GM19035 (cell line): ENCODE measurements at regions not wholly inside any gene's neighbourhood (a gene's known extent, or its start where the extent isn't known, plus 50 kb on each side); places are given as distances from the start of the nearest gene placed in this dataset.

Experiments
- ATAC-seq: cut with Tn5 transposase; IDR thresholded peaks from one replicate; pipeline ENCODE4 v1.9.1; 2021; ENCODE audit not compliant: unreplicated experiment

DNA sequence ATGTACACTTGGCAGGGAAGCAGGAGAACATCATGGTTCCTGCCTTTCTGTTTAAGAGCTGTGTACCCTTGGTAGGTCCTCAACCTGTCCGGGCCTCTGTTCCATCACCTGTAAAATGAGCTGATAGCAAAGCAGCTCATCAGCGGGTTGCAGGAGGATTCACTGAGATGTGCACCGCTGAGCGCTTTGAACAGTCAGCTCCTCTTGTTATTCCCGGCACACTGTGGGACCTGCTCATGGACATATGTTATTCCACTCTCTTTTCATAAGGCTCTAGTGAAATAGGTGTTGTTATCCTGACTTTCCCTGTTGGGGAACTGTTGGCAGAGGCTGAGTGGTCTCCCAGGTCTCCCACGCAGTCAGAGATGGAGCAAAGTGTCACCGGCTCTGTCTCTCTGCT is 497.5 kb upstream of the ZMIZ1 start:
- ATAC-seq: no peak

- ATAC-seq: no peak
Observed at GRCh38 chr10:78571891-78572290, 496.9 kb upstream of the ZMIZ1 start.

- no peak for ATAC-seq
Observed at GRCh38 chr10:78572565-78572964, 496.2 kb upstream of the ZMIZ1 start.

DNA sequence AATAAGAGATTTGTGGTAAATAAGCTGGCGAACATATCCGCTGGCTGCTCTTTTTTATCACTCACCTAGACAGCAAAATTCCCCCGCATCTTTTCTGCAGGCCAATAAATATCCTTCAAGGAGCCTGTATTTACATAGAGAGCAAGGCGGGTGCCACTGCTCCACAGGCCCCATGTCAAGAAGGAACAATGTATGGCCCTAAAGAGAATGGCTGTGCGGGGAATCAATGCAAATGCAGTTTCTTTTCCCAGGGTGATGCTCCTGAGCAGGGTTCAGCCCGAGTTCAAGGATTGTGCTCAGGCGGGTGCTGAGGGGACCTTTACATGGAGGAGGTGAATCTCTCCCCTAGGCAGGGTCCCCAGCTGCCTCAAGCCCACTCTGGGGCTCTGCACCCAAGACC is 494.2 kb upstream of the ZMIZ1 start:
- ATAC-seq: no peak

GRCh38 chr10:78575400-78575799 is 493.4 kb upstream of the ZMIZ1 start:
- no peak for ATAC-seq

DNA sequence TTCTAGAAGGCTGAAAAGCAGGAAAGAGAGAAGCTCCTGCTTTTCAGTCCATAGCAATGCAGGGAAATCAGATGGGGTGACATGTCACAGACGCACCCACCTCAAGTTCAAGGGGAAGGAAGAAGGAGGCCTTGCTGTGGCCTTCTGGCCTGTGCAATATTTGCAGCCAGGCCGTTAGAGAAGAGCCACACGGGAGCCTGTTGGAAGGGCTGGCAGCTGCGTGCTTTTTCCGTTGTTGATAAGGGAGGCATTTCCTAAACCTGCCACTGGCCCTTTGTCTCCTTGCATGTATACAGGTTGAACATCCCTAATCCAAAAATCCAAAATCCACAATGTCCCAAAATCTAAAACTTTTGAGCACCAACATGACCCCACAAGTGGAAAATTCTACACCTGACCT is 492.5 kb upstream of the ZMIZ1 start:
- ATAC-seq: no peak

- no peak for ATAC-seq
Observed at GRCh38 chr10:78577712-78578111, 491.1 kb upstream of the ZMIZ1 start.

DNA sequence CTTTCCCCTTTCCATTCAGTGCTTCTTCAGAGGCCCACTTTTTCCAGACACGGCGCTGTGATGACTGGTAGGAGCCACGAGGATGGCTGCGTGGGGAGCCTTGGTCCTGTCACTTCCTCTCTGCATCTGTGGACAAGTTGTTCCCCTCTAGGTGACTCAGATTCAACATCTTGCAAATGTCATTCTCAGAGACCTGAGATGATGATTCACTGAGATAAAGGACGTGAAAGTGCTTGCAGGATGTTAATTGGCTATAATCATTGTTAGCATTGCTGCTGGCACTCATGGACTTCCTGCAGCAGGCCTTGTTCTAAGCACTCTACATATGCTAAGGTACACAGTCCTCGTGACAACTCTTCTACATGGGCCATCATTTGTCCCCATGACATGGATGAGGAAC is 489.8 kb upstream of the ZMIZ1 start:
- ATAC-seq: no peak

DNA sequence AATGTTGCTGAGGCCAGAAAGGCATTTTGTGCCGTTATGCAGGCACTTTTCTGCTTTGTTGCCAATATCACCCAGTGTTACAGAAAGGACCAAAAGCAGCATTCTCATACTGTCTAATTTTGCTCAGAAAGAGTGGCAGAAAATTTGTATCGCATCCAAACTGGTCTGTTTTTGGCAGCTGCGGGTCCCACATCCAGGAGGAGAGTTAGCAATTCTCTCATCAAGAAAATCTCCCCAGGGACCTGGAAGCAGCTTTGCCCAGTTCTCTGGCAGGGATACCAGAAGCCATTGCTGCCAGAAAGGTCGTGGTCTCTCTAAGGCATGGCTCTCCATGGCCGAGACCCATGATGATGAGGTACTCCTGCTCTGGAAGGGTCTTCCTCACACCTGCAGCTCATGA is 489.2 kb upstream of the ZMIZ1 start:
- no peak for ATAC-seq

- ATAC-seq: no peak
Observed at GRCh38 chr10:78579995-78580394, 488.8 kb upstream of the ZMIZ1 start.

DNA sequence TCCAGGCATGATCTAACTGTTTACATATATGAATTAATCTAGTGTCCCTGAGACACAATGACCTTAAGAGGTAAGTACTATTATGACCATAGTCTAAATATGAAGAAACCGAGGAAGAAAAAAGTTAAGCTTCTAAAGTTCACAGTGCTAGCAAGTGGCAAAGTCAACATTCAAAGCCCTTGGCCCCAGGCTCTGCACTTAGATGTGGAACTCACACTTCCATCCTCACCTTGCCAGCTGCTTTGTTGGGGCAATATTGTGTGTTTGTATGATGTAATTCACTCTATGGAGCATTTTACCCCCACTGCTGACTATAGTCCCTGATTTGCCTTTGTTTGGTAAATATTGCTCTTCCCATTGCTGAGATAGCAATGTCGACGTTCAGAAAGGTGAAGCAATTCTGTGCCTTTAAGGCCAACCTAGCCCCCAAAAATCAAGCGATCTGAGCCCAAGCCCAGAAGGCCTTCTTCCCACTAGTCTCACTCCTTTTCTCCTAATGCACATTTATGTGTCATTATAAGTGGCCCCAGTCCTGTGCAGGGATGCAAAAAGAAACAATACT is 487.6 kb upstream of the ZMIZ1 start:
- ATAC-seq: no peak

GRCh38 chr10:78582540-78582939 is 486.2 kb upstream of the ZMIZ1 start:
- ATAC-seq: no peak

DNA sequence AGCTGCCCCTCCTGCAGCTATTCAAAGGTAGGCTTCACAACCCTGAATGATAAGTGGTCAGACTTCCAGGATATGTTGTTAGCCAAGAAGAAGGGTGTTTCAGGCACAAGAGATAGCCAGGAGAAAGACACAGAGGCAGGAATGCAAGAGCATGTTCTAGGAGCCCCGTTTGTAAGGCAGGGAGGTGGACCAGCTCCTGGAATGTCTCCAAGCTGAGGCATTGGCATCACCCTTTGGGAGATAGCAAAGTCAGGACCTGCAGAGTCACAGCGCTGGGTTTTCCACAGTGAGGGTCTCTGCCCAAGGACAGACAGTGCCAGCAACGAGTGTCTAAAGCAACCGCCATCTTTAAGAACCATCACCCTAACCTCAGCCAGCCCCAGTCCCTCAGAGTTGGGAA is 484.5 kb upstream of the ZMIZ1 start:
- no peak for ATAC-seq

DNA sequence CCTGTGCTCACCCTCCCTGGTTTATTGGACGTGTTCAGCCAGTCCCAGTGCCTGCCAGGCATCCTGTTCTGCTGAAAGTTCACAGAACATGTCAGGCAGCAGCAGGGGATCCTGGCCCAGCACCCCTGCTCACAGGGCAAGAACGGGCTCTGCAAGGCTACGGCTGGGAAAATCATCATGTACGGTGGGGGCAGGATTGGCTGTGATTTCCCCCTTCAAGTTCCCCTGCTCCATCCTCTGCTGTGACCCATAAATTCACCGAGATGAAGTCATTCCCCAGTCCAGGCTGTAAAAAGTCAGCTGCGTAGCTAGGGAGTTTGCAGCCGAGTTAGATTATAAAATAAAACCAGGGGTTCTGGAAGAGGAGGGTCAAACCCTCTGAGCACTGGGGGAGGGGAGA is 484.1 kb upstream of the ZMIZ1 start:
- ATAC-seq: no peak

DNA sequence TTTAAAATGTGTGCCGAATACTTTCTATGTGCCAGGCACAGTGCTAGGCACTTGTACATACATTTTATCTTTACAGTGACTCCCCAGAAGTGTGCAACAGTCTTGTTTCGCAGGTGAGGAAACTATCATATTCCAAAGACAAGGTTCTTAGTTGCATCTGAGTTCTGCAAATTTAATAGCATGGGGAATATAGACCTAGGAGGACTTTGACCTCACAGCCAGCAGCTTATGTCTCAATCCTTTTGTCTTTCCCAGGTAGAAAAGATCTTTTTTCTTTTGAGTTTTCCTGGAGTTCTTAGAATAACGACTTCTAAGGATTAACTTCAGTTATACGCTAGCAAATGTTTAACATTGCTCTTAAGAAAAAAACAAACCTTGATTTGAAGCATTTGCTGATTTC is 482.8 kb upstream of the ZMIZ1 start:
- no peak for ATAC-seq

DNA sequence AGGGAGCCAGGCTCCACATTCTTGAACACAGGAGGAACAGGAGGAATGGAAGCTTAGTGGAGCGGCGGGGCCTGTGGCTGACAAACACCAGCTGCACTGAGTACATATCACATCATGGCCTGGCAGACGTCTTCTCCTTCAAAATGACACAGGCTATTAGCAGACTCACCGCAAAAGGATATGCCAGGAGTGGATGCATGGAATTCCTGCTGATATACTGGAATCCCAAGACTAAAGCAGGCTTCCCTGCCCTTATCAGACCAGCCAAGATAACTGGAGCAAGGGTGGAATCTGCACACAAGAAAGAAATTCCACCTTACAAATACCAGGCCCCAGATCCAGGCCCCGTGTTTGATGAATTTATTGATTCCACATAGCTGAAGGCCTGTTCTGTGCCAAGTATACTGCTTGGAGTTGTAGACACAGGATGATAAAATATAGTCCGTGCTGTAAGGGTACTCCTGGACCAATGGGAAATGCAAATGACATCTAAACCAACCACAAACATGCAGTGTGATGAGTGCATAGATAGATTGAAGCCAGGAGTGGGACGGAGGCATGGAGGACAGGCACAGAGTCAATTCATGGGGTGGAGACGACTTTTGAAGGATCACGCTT is 480.5 kb upstream of the ZMIZ1 start:
- ATAC-seq: no peak

DNA sequence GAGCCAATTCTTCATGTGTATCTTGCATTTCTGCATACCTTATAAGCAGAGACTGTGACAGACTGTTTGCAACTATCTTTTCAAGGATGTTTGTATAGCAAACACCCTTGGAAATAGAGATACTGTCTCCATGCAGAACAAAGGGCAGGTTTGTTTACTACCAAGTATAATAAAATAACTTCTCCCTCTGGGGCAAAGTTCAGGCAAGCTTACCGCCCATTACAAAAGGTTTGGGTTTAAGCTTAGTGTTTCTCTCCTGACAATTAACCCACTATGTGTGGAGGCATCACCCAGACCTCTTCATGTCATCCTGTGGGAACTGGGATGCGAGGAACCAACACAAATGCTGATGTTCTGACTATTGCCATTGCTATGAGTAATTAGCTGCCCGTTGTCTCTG is 479.1 kb upstream of the ZMIZ1 start:
- ATAC-seq: no peak

GRCh38 chr10:78591066-78591465 is 477.7 kb upstream of the ZMIZ1 start:
- no peak for ATAC-seq

DNA sequence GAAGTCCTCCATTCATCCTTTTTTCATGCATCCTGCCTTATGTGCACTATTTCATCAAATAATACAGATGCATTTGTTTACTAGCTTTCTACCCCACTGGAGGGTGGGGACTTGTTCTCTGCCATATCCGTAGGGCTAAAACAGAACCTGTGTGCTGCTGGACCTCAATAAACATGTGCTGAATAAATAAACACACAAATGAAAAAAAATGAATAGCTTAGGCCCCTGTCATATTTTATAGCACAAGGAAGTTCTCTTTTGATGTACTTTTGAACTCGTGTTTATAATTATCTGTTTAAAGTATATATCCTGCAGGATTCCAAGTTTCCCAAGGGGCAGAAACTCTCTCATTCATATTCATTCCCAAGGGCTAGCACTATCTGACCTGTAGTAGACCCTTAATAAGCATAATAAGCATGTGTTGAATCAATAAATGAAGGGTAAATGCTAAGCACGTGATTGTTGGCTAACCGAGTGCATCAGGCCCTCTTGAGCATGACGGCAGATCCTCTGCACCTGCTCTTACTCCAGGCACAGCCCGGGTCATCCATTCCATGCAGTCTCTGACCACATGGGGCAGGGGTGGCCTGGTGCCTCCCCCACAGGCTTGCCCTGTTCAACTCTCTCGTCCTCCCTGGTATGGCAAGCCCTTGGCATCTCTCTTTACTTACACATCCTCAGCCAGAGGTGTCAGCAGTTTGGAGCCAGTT is 474.1 kb upstream of the ZMIZ1 start:
- ATAC-seq: no peak

- ATAC-seq: no peak
Observed at GRCh38 chr10:78595269-78595619, 473.5 kb upstream of the ZMIZ1 start.

GRCh38 chr10:78596556-78596955 is 472.2 kb upstream of the ZMIZ1 start:
- ATAC-seq: no peak

DNA sequence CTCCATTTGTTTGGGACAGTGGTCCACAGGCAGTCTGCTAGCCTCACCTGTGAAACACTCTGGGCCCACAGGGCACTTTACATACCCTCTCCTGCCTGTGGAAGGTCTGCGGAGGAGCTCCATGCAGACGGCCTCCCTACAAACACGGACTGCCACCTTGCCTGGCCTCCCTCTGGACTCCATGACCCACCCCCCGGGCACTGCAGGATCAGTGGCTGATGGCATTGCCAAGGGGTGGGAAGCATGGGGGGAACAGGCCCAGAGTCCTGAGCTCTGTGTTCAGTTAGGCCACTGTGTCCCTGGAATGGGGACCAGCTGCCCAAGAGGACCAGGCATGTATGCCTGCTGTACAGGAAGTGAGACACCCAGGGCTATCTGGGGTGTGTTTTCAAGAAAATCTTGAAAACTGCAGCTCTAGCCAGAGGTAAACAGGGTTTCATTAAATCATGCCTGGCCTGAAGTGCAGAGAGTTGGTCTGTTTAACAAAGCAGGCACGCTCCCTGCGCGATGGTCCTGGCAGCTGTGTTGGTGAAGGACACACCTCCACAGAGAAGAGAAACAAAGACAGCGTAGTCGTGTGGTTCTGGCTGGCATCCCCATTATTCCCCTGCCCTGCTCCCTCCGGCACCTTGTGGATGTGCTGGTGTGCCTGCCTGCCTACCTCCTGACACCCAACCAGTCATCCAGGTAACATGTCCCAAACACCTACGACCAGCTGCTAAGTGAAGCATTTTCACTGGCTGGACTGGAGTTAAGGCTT is 470.8 kb upstream of the ZMIZ1 start:
- no peak for ATAC-seq
